Progenitor cell of endocrine pancreas (in vitro differentiated cells): ENCODE measurements at regions not wholly inside any gene's neighbourhood (a gene's known extent, or its start where the extent isn't known, plus 50 kb on each side); places are given as distances from the start of the nearest gene placed in this dataset.

Experiments
- DNase-seq: peaks from one replicate; pipeline ENCODE4 v3.0.0; 2021; ENCODE audit warnings: low spot score; ENCODE audit not compliant: unreplicated experiment
- H3K27ac Mint-ChIP-seq: 2 replicates; pipeline ENCODE4 v1.8.0; 2021; ENCODE audit warnings: mild to moderate bottlenecking, moderate library complexity, mixed read lengths
- H3K27me3 Mint-ChIP-seq: 2 replicates; pipeline ENCODE4 v1.8.0; 2021; ENCODE audit warnings: mixed read lengths
- H3K36me3 Mint-ChIP-seq: 2 replicates; pipeline ENCODE4 v1.8.0; 2022; ENCODE audit warnings: mixed read lengths; ENCODE audit not compliant: insufficient read depth
- H3K4me1 Mint-ChIP-seq: 2 replicates; pipeline ENCODE4 v1.8.0; 2021; ENCODE audit warnings: low read depth, mixed read lengths
- H3K4me3 Mint-ChIP-seq: 2 replicates; pipeline ENCODE4 v1.8.0; 2021; ENCODE audit warnings: low read depth, mild to moderate bottlenecking, moderate library complexity, mixed read lengths
- H3K9me3 Mint-ChIP-seq: 2 replicates; pipeline ENCODE4 v1.8.0; 2021; ENCODE audit warnings: low read depth, mixed read lengths
- CTCF ChIP-seq: fragments of 200-600 bp; sonication (generic); IDR thresholded peaks from one replicate; pipeline ENCODE4 v1.5.0; 2021; ENCODE audit warnings: antibody characterized with exemption, mild to moderate bottlenecking; ENCODE audit not compliant: unreplicated experiment

GRCh38 chr4:123748806-123749205, 352.2 kb downstream of the SPRY1 start:
- Mint-ChIP-seq H3K4me1 (peaks cover 26% of the 10 kb centered on the region), H3K27ac (no peak overlapping the region), H3K36me3 (no peaks in the 10 kb centered on the region), H3K9me3 (no peaks in the 10 kb centered on the region), H3K27me3 (no peaks in the 10 kb centered on the region), H3K4me3 (no peak overlapping the region)
- no peak for TF ChIP-seq CTCF
- no peak for DNase-seq

DNA sequence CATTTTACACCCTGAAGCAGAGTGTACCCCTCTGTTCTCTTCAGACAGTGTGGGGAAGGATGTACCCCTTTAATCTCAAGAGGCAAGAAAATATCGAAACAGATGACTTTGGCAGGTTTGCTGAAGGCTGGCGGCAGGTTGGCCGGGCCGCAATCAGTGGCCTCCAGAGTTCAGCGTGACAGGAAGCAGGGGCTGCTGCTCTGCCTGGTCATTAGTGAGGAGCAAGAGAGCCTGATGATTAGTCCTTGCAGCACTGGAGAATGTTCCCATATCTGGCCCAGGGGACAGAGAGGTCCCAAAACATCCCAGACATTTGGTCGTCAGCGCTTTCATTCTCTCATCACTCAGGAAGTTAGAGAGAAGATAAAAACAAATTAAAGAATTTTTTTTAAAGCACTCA, 352.8 kb downstream of the SPRY1 start:
- no peaks in the 10 kb centered on the region for H3K27me3 Mint-ChIP-seq
- DNase-seq, result no peak
- H3K4me3 Mint-ChIP-seq, result no peak overlapping the region
- H3K36me3 Mint-ChIP-seq, result no peaks in the 10 kb centered on the region
- peaks cover 25% of the 10 kb centered on the region for H3K4me1 Mint-ChIP-seq
- no peaks in the 10 kb centered on the region for H3K9me3 Mint-ChIP-seq
- H3K27ac Mint-ChIP-seq, result no peak overlapping the region
- TF ChIP-seq CTCF, result no peak

DNA sequence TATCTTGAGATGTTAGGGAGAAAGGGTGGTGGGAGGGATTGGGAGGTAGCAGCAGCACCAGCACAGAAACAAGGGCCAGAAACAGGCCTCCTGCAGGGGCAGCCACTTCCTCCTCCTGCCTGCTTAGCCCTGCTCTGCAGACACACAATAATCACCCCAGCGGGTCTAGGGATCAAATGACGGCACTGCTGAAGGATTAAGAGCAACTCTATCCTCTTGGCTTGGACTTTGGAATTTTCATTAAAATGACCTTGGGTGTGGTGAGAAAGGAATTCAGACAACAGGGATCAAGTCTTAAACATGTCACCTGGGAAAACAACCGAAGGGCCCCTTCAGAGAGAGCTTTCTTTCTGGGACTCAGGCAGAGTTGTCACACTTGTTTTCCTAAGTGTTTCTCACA, 353.4 kb downstream of the SPRY1 start:
- peaks cover 20% of the 10 kb centered on the region for H3K4me1 Mint-ChIP-seq
- H3K9me3 Mint-ChIP-seq, result no peaks in the 10 kb centered on the region
- no peak for TF ChIP-seq CTCF
- no peak for DNase-seq
- no peaks in the 10 kb centered on the region for H3K27me3 Mint-ChIP-seq
- no peaks in the 10 kb centered on the region for H3K36me3 Mint-ChIP-seq
- peak overlapping the region; percentile 57 for H3K27ac Mint-ChIP-seq
- no peak overlapping the region for H3K4me3 Mint-ChIP-seq

DNA sequence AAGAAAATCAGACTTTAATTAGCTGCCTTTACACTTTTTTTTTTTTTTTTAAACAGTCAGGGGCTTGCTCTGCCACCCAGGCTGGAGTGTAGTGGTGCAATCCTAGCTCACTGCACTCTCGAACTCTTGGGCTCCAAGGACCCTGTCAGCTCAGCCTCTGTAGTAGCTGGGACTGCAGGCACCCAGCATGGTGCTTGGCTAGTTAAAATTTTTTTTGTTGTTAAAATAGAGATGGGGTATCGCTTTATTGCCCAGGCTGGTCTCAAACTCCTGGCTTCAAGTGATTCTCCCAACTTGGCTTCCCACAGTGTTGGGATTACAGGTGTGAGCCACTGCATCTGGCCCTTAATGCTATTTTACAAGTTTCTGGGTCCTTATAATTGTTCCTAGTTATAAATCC, 359.1 kb downstream of the SPRY1 start:
- H3K4me3 Mint-ChIP-seq, result no peak overlapping the region
- DNase-seq, result no peak
- no peaks in the 10 kb centered on the region for H3K27me3 Mint-ChIP-seq
- H3K36me3 Mint-ChIP-seq, result no peaks in the 10 kb centered on the region
- no peak overlapping the region for H3K27ac Mint-ChIP-seq
- no peak for TF ChIP-seq CTCF
- H3K9me3 Mint-ChIP-seq, result no peaks in the 10 kb centered on the region
- H3K4me1 Mint-ChIP-seq, result peaks cover 2% of the 10 kb centered on the region

GRCh38 chr4:123767806-123768205, 371.2 kb downstream of the SPRY1 start:
- Mint-ChIP-seq H3K4me3 (no peak overlapping the region), H3K9me3 (peaks cover 13% of the 10 kb centered on the region), H3K36me3 (no peaks in the 10 kb centered on the region), H3K27ac (no peak overlapping the region), H3K27me3 (no peaks in the 10 kb centered on the region), H3K4me1 (no peaks in the 10 kb centered on the region)
- DNase-seq, result no peak
- no peak for TF ChIP-seq CTCF

DNA sequence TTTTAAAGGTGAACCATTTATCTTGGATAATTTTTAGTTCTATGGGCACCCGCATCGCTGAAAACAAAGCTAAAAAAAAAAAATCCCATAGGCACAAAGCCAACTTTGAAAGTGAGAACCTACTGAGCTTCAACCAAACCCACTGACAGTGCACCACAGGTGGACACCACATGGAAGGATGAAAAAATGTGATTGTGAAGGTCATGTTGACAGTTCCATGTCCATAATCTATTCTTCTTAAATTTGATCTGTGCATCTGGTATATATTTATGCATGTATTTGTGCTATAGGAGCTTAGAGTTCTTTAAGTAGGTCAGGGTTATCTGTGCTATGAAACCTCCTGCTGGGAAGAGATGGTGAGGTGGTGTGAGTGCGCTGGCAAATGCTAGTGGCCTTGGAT, 374.3 kb downstream of the SPRY1 start:
- TF ChIP-seq CTCF, result no peak
- Mint-ChIP-seq H3K36me3 (no peaks in the 10 kb centered on the region), H3K4me1 (no peaks in the 10 kb centered on the region), H3K27me3 (no peaks in the 10 kb centered on the region), H3K27ac (no peak overlapping the region), H3K9me3 (no peaks in the 10 kb centered on the region), H3K4me3 (no peak overlapping the region)
- no peak for DNase-seq
